GM12872 (cell line): ENCODE measurements at regions not wholly inside any gene's neighbourhood (a gene's known extent, or its start where the extent isn't known, plus 50 kb on each side); places are given as distances from the start of the nearest gene placed in this dataset.

Experiments
- TF ChIP-seq, protein P1 (sequence below): IDR thresholded peaks from 3 replicates; pipeline ENCODE4 v1.5.1; 2011; ENCODE audit warnings: low read depth, mild to moderate bottlenecking, low read length, moderate library complexity; ENCODE audit not compliant: insufficient read depth

DNA sequence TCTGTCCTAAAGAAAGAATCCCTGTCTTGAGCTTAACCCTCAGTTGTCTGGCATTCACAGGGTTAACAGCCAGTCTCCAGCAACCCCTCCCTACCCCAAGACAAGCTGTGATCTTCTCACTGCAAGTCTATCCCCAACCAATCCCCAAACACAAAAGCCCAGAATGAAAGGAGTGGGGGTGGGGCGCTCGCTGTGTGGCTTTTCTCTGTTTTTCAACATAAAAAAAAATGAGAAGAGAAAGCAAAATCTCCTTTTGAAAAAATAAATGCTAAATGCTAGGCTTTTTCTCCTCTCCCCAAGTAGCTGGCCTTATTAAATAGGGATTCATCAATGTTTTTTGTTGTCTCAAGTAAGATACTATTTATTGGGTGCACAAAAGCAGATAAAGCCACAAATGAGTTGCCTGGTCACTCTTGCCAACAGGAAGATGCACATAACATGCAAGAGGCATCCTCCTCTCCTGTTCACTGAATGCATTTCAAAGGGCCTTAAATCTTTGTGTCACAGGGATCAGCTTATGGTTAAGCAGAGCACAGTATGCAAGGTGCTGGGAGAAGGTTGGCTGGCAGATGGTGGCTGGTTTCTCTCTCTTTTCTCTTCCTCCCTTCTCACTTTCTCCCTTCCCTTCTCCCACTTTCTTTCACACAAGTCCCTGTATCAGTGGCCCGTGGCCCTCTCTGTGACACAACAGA lies 225.6 kb downstream of the CMPK2 start:
- TF ChIP-seq, protein P1, sequence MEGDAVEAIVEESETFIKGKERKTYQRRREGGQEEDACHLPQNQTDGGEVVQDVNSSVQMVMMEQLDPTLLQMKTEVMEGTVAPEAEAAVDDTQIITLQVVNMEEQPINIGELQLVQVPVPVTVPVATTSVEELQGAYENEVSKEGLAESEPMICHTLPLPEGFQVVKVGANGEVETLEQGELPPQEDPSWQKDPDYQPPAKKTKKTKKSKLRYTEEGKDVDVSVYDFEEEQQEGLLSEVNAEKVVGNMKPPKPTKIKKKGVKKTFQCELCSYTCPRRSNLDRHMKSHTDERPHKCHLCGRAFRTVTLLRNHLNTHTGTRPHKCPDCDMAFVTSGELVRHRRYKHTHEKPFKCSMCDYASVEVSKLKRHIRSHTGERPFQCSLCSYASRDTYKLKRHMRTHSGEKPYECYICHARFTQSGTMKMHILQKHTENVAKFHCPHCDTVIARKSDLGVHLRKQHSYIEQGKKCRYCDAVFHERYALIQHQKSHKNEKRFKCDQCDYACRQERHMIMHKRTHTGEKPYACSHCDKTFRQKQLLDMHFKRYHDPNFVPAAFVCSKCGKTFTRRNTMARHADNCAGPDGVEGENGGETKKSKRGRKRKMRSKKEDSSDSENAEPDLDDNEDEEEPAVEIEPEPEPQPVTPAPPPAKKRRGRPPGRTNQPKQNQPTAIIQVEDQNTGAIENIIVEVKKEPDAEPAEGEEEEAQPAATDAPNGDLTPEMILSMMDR = no peak

DNA sequence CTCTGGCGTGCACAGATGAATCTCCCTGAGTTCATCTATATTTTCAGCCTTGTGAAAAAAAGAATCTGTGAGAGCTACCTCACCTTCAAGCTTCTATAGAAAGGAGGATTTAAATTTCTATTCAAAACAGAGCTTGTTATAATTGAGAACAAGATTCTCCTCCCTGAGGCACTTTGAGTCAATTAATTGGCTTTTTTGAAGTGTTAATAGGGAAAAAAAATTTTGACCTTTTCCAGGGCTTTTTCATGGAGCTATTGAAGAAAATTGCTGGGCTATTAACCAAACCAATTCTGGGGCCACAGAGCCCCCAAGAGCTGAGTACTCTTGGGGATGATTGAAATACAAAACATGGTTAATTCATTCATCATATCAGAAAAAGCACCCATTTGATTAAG lies 225.1 kb downstream of the CMPK2 start:
- TF ChIP-seq, protein P1 = no peak

DNA sequence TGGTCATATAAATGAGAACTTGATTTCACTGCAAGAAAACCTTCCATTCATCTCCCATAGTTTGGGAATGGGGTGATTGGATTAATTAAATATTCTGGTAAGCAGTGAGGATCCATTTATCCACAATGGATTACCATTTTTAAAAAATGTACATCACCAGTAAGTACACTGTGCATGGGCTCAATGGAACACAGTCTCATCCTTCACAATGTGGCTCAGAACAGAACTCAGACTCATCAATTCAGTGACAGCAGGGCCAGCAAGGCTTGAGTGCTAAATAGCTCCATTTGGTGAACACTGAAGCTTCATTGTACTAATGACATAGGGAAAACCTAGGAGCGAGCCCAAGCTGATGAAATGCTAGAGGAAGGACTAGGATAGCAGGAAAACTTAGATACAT lies 223.8 kb downstream of the CMPK2 start:
- TF ChIP-seq, protein P1 = no peak

DNA sequence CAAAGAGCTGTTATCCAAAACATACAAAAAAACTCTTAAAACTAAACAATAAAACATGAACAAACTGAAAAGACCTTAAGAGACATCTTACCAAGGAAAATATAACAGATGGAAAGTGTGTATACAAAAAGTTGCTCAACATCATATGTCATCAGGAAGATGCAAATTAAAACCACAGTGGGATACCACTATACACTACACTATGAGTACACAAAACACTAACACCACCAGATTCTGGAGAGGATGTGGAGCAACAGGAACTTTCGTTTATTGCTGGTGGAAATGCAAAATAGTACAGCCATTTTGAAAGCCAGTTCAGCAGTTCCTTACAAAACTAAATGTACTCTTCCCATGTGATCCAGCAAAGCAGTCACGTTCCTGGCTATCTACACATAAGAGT lies 221.4 kb downstream of the CMPK2 start:
- TF ChIP-seq, protein P1 = no peak

DNA sequence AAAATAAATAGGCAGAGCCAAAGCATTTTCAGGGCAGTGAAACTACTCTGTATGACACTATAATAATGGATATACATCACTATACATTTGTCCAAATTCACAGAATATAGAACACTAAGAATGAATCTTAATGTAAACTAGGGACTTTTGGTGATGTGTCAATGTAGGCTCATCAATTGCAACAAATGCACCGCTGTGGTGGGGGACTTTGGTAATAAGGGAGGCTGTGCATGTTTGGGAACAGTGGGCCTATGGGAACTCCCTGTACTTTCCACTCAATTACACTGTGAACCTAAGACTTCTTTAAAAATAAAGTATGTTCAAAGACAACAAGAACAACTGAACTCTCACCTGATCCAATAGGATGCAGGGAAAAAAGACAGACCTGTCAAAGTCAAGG lies 220.7 kb downstream of the CMPK2 start:
- TF ChIP-seq, protein P1 = no peak

DNA sequence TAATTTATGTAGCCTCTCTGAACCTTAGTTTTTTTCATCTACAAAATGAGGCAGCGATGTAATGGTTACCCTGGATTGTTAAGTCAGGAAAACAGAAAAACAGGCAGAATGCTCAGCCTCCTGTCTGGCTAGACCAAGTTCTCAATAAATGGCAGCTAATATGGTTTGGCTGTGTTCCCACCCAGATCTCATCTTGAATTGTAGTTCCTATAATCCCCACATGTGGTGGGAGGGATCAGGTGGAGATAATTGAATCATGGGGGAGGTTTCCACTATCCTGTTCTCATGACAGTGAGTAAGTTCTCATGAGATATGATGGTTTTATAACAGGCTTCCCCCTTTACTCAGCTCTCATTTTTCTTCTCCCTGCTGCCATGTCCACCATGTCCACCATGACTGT lies 220.0 kb downstream of the CMPK2 start:
- TF ChIP-seq, protein P1 = no peak

DNA sequence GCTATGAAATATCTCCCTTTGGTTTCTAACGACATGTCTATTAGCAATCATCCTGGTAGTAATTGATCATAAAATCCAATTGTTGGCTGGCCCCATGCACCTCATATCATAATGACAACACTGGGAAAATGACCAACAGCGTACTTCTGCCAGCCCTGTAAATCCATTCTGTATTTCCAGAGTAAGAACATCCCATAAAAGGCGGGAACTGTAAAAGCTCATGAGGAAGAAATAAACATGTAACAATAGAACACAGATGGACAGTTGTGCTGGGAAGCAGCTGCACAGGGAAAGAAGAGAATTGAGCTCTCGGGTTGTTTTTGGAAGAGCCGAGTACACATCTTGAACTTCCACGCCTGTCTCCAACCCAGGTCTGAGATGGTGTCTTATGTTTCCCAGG lies 218.7 kb downstream of the CMPK2 start:
- TF ChIP-seq, protein P1 = no peak
